ENCODE measurements at regions not wholly inside any gene's neighbourhood (a gene's known extent, or its start where the extent isn't known, plus 50 kb on each side); places are given as distances from the start of the nearest gene placed in this dataset.
A peak's percentile ranks its signal among the peaks of the same experiment; 100 is the strongest.
"Not testable (repeated sequence)": the region's sequence is repeated elsewhere in the genome, so short reads cannot be mapped to it uniquely, and the experiment has no call there.

DNA sequence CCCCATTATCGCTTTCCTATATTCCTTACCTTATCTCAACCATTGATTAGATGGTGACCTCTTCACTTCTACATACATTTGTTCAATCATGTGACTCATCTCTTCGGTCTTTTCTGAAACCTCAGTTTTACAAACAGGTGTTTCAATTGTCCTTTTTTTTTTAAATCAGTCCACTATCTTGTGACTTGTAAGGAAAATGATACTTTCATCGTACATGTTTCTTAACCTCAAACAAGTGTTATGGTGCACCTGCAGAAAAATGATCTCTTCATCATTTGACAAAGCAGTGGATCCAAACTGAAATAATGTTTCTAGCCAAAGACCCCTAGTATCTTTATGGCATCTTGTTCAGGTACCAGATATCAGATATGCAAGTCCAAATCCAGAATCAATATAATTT is 1157.2 kb downstream of the MRPL39 start:
- DNase-seq, result no peak

DNA sequence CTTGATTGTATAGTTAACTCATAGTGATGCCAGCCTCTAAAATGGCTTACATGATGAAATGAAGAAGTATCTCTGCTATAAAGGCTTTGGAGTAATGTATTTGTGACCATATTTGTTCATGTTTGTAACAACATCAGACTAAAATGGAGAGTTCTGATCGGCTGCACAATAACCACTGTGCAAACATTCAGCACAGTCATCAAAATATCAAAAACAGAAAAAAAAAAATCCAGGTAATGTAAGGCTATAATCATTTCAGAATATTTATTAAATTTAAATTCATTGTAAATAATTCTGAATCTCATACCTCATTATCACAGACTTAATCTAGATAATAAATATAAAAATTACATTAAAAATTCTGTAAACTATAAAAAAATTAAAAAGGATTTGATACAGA is 1161.8 kb downstream of the MRPL39 start:
- no peak for DNase-seq

DNA sequence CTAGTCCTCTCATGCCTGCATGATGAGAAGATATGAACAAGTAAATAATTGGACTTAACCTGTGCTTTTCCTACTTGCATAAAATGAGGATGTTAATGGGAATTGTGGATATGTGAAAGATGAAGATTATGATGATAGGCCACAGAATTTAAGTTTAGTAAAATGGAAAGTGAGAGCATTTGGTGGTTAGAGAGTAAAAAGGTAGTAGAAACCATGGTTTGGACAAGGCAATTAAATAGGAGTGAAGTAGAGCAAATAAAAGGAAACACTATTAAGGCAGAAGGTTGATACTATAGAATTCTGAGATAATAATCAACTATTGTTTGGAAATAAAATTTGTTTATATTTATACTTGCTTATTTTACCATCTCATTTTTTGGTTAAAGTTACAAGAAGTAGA is 1162.5 kb downstream of the MRPL39 start:
- DNase-seq, result no peak

DNA sequence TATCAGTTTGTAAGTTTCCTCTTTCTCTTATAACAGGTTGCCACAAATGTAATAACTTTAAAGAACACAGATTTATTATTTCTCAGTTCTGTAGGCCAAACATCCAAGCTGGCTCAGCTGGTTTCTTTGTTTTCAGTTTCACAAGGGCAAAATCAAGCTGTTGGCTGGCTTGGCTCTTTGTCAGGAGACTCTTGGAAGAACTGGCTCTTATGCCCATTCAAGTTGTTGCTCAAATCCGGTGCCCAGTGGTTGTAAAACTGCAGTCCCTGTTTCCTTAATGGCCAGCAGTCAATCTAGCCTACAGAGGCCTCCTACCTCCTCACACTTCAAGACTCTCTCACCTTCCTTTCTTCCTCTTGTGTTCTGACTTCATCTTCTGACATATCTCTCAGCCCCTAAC is 1171.0 kb downstream of the MRPL39 start:
- DNase-seq, result no peak

DNA sequence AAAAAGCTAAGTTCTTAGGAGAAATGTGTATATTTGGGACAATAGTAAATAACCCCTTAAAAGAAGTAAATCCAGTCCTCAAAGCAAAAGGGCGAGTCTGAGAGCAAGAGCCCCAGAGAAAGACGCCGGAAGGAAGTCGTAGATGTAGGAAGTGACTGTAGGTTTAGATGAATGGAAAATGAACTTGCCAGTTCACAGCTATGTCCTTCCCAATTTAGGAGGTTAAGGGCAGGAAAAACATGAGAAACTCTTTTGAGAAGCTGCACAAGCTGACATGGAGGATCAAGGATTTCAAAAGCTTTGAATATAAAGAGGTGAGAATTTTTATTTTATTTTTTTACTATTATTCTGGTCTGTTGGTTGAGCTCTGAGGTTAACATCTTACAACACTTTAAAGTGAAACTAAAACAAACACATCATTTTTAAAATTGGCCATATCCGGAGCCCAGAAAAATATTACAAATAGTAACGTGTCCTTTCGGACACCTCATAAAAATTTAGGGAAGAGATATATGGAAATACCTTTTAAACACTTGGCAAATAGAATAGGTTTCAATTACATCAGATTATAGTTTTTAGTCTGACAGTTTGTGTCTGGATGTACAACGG is 1178.6 kb downstream of the MRPL39 start:
- DNase-seq, result no peak

DNA sequence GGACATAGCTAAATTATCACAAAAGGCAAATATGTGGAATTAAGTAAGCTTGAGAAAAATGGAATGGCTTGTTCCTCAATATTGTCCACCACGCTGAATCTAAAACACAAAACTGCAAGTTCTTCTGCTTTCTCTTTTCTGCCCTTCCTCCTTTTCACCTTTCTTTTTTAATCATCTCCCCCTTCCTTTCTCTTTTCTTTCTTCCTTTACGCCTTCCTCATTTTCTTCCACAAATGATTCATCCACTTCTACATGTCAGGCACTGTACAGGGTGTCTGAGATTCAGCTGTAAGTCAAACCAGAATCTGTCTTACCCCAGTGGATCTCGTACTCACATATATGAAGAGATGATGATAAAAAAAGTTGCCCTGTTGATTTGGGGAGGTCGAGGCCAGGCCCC is 1182.5 kb downstream of the MRPL39 start:
- DNase-seq, result no peak

DNA sequence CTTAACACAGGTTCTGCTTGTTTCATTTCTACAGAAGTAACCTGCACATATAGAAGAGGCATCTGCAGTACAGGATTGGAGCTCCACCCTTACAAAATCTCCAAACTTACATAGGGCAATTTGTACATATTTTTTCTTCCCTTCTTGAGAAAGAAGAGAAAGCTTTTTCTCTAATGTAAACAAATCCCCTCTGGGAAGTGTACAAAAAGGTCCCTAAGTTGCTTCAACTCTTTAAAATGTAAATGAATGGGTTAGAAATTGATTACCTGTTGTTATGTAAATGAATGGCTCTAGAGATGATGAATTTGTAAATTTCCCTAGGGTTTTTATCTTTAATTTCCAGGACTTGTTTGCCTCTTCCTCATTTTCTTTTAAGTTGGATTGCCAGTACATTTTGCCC is 1183.7 kb downstream of the MRPL39 start:
- no peak for DNase-seq

DNA sequence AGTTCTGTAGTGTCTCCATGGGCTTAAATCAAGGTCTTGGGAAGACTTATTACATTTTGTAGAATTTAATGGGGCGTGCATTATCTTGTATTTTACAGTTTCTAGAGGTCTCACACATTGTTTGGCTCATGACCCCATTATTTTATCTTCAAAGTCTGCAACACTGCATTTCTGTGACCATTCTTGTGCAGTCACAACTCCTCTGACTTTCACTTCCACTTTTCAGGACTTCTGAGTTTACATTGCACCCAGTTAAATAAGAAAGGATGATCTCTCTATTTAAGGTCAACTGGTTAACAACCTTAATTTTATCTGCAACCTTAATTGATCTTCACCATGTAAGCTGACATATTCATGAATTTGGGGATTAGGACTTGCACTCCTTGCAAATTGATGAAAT is 1186.6 kb downstream of the MRPL39 start:
- DNase-seq, result no peak

DNA sequence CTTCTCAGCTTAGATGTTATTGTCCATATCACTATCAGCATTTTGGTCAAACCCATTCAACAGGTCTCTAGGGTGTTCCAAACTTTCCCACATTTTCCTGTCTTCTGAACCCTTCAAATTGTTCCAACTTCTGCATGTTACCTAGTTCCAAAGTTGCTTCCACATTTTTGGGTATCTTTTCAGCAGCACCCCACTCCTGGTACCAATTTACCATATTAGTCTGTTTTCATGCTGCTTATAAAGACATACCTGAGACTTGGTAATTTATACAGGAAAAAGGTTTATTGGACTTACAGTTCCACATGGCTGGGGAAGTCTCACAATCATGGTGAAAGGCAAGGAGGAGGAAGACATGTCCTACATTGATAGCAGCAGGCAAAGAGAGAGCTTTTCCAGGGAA is 1187.6 kb downstream of the MRPL39 start:
- DNase-seq, result not testable (repeated sequence)

DNA sequence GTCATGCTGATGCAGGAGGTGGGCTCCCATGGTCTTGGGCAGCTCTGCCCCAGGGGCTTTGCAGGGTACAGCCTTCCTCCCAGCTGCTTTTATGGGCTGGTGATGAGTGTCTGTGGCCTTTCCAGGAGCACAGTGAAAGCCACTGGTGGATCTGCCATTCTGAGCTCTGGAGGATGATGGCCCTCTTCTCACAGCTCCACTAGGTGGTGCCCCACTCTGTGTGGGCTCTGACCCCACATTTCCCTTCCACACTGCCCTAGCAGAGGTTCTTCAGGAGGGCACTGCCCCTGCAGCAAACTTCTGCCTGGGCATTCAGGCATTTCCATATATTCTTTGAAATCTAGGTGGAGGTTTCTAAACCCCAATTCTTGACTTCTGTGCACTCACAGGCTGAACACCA is 1188.6 kb downstream of the MRPL39 start:
- DNase-seq, result no peak

DNA sequence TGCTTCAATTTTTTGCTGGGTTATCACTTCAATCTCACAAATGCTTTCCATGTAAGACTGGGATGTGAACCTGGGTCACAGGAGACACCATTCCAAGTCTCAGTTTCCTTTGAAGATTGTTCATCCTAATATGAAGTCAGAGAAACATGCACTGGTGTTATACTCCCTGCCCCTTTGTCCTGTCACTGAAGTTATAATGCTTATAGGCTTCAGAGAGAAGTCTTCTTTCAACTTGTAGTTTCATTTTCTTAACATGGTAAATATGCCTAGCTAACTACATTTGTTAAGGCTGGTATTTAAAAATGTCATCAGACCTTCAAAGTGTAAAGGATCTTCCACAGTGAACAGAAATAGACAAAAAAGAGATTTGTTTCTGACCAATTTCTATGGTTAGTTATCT is 1195.9 kb downstream of the MRPL39 start:
- no peak for DNase-seq

DNA sequence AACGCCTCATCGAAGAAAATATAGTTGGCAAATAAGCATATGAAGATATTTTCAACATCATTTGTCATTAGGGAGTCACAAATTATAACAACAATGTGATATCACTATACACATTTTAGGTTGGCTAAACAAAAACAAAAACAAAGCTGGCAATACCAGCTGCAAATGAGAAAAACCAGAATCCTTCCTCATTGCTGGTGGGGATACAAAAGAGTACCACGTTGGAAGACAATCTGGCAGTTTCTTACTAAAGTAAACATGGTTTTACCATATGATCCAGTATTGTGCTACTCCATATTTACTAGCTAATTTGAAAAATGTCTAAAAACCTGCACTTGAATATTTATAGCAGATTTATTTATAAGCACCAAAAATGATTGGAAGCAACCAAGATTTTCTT is 1204.1 kb downstream of the MRPL39 start:
- DNase-seq, result no peak

DNA sequence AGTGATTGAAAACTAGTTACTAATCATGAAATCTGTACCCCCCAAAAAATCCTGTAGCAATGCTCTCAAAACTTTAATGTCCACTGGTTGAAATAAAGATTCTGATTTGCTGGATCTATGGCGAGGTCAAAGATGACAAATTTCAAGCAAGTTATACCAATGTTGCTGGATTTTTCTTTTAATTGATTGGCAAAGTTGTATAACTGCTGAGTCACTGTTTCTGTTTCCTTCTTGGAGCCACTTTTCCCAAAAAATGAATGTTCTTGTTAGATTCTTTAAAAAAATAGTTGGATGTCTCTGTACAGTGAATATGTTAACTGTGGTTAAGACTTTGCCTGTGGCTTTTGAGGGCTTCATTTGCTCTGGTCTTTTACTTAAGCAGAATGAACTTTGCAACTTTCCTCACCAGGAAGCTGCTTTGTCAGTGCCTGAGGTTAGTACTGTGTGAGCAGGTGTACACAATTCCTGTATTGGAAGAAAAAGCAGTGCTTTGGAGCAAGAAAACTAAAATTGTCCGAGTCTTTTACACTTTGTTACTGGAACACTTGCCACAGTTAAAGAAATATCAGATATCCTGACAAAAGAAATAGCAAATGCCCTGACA is 1211.9 kb downstream of the MRPL39 start:
- no peak for DNase-seq

DNA sequence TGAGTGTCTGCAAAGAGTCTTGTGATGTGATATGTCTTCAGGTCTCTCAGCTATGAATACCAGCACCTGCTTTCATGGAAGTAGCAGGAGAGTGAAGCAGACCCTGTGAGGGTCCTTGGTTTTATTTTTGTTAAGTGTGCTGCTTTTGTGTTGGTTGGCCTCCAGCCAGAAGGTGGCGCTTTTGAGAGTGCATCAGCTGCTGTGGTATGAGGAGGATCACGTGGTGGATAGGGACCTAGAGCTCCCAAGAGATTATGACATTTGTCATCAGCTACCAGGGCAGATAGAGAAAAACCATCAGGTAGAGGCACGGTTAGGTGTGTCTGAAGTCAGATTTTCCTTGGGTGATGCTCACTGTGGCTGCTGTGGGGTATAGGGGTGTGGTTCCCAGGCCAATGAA is 1232.1 kb downstream of the MRPL39 start:
- peak; percentile 8 for DNase-seq

DNA sequence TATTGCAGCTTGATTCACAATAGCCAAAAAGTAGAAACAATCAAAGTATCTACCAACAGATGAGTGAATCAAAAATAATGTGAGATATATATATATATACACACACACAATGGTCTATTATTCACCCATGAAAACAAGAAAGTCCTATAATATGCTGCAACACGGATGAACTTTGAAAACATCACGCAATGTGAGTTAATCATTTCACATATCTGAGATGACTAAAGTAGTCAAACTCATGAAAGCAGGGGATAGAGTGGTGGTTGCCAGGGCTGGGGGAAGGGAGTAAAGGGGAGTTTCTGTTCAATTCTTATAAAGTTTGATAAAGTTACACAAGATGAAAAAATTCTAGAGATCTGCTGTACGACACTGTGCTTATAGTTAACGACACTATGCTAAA is 1234.8 kb downstream of the MRPL39 start:
- DNase-seq, result no peak

DNA sequence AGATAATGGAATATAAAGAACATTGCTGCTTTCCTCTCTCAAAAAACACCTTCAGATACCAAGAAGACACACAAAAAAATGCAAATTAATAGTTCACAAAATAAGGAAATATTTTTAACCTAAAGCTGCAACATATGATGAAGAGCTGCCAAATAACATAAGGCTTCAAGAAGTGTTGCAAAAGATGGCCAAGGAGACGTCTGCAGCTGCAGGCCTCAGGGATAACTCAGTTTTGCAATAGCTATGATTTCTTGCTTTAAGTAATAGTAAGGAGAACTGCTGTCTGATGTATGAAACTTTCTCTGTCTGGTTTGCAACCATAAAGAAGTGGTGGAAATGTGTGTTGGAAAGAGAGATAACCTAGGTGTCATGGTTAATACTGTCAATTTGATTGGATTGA is 1237.5 kb downstream of the MRPL39 start:
- no peak for DNase-seq

DNA sequence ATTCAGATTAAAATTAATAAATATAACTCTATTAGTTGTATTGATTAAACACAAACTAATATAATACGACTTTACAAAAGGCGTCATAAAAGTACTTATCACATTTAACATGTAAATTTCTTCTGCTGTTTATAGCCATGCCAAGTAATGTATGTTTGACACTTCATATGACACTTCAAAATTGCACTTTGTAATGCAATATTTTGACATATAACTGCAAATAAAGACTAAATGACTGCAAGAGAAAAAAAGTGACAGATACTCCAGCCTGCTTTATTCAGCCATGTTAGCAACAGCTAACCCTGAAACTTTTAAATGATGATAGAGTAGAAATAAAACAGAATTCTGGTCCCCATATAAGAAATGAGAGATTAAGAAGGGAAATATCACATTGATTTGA is 1238.0 kb downstream of the MRPL39 start:
- no peak for DNase-seq

DNA sequence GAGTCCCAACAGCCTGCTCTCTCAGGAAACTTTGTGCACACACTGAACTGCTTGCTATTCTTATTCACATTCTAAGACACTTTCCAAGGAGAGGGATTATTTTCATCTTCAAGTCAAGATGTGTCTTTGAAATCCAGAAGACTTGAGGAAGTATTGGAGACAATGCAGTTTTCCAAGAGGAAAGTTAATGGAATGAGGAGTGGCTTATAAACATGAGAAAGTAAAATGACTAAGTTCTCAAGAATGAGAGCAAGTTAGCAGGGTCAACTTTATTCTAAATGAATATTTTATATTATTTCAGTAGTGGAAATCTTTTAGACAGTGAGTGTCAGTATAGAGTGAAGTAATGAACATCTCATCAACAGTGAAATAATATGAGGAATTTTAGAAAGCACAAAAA is 1239.3 kb downstream of the MRPL39 start:
- DNase-seq, result no peak

DNA sequence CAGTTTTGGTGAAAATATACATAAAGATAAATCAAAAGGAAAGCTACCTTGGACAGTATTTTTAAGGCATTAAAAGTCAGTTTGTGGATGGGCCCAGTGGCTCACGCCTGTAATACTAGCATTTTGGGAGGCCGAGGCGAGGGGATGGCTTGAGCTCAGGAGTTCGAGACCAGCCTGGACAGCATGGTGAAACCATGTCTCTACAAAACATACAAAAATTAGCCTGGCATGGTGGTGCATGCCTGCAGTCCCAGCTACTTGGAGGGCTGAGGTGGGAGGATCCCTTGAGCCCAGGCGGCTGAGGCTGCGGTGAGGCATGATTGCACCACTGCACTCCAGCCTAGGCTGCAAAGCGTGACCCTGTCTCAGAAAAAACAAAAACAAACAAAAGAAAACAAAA is 1253.8 kb downstream of the MRPL39 start:
- no peak for DNase-seq

DNA sequence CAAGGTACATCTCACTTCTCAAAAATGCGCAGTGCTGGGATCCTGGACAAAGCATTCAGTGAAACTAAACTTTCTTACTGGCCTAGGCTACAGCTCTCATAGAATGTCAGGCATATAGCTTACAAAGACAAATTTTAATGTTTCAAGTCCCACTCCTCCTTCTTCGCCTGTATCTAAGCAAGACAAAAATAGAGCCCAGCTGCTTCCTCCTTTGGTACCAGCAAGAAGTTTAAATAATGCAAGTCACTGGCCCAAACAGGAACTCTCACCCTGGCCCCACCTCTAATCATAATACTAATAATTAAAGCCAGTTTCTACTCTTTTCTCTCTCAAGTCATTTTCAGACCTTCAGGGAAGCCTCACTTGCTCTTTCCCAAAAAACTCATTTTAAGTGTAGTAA is 1267.9 kb downstream of the MRPL39 start:
- DNase-seq, result no peak

DNA sequence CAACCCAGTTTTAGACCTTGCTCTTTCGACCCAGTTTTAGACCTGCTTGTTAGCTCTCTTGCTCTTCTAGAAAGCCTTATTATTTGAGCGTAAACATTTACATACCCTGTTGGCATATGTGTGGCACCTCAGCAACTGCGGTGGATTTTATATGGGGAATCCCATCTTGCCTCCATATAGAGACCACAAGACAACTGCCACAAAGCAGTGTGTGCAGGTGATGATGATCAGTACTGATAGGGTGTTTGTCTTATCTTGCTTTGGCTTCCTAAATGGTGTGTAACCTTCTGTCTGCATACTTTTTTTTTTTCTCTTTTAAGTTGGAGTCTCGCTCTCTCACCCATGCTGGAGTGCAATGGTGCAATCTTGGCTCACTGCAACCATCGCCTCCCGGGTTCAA is 1270.8 kb downstream of the MRPL39 start:
- no peak for DNase-seq

DNA sequence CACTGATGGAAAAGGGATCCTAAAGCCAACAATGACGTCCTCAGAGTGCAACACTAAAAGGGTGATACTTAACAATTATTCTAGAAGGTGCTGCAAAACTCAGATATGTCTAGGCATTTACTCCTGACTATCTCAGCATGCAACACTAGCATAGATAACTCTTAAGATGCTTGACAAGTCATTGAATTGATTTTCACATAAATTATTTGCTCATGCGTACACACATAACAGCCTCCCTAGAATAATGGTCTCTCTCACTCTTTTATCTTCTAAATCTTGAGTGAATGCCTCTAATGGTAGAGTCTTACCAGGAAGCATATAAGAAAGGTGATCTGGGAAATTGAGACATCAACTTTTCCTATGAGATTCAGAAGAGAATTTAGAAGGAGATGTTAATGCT is 1283.7 kb downstream of the MRPL39 start:
- no peak for DNase-seq

DNA sequence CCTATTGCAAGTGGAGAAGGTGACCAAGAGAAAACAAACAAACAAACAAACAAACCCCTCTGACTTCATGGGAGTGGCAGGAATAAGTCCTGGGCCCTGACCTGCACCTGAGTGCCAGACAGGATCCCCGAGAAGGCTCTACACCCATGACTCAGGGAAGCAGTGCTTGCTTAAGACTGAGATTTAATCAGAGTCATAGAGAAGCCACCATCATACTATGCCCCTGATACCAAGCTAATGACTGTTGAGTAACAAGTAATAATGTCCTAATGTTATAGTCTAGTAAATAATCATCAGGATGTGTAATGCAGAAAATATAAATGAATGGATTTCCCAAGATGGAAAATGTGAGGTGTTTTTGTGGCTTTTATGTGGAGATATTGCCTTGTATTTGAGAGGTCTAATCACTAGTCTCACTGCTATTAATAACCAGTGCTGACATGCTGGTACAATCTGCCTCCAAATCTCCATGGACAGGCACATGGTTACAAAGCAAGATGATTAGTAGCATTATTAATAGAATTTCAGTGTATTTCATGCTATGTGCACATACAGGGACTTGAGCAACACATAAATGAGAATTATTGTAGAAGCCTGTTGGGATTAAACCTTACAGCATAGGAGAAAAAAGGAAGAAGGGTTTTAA is 1290.9 kb downstream of the MRPL39 start:
- DNase-seq, result no peak

DNA sequence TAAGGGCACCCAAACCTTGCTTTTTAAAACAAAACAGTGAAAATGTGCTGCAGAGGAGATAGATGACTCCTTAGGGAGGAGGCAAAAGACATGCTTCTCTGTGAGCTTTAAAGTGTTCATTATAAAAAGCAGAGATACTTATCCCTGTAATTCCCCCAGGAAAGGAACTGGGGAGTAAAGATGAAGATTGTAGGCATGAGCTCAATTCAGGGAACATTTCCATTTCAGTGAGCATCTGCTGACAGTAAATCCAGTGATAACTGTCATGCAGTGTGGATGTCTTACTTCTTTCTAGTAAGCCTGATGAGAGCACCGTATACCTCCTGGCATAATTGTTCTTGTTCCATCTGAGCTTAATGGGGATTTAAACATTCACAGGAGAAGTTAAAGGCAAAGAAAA is 1296.5 kb downstream of the MRPL39 start:
- DNase-seq, result no peak

DNA sequence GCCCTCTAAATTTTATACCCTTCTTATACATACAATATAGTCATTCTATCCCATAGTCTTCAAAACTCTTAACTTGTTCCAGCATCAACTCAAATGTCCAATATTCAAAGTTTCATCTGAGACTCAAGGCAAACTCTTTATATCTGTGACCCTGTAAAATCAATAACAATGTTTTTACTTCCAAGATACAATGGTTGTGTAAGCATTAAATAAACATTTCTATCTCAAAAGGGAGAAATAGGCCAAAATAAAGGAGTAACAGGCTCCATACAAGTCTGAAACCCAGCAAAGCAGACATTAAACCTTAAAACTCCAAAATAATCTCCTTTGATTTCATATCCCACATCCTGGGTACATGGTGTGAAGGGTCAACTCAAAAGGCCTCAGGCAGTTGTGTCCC is 1299.1 kb downstream of the MRPL39 start:
- no peak for DNase-seq

All from stimulated activated CD4-positive, alpha-beta T cell treated with anti-CD3 and anti-CD28 coated beads, Interleukin-12 subunit alpha, Interleukin-12 subunit beta, amount 100 ng/mL, for 4 hours (primary cell).